CD14-positive monocyte (primary cell): ENCODE measurements at regions not wholly inside any gene's neighbourhood (a gene's known extent, or its start where the extent isn't known, plus 50 kb on each side); places are given as distances from the start of the nearest gene placed in this dataset.

Experiments
- DNase-seq, 3 donors: peaks; one replicate each; pipeline ENCODE4 v3.0.0-alpha.2; 2011 to 2022
- H2AFZ ChIP-seq: 2 replicates; pipeline ENCODE4 v1.6.0; 2012; ENCODE audit warnings: mild to moderate bottlenecking, low read depth, low read length, inconsistent platforms; ENCODE audit not compliant: insufficient read depth, poor library complexity, severe bottlenecking
- H3K27ac ChIP-seq, 2 donors: 1 replicate in 1 of 2; 2 replicates in 1 of 2; pipeline ENCODE4 v1.5.1; 2012 to 2013; ENCODE audit warnings: low read length in 2 of 2, control low read depth in 1 of 2, inconsistent platforms in 1 of 2, low read depth in 1 of 2, mild to moderate bottlenecking in 1 of 2
- H3K27me3 ChIP-seq, 2 donors: one replicate each; pipeline versions ENCODE4 v1.6.0 to v1.6.1; 2011 to 2013; ENCODE audit warnings: low read length in 2 of 2; ENCODE audit not compliant: control insufficient read depth in 2 of 2, insufficient read depth in 2 of 2
- H3K36me3 ChIP-seq, 2 donors: replicated peaks in 1 of 2; 1 replicate in 1 of 2; 2 replicates in 1 of 2; pipeline versions ENCODE4 v1.5.1 to v1.6.1; 2012 to 2013; ENCODE audit warnings: low read length in 2 of 2, control low read depth in 1 of 2, inconsistent platforms in 1 of 2, mild to moderate bottlenecking in 1 of 2; ENCODE audit not compliant: insufficient read depth in 2 of 2, control insufficient read depth in 1 of 2
- H3K4me1 ChIP-seq, 2 donors: 1 replicate in 1 of 2; 2 replicates in 1 of 2; pipeline versions ENCODE4 v1.5.1 to v1.6.1; 2012 to 2013; ENCODE audit warnings: low read length in 2 of 2, control low read depth in 1 of 2, inconsistent platforms in 1 of 2, mild to moderate bottlenecking in 1 of 2, moderate library complexity in 1 of 2; ENCODE audit not compliant: insufficient read depth in 2 of 2, control insufficient read depth in 1 of 2
- H3K4me2 ChIP-seq: replicated peaks from 2 replicates; pipeline ENCODE3; 2012; ENCODE audit warnings: low read length, moderate library complexity, mild to moderate bottlenecking; ENCODE audit not compliant: poor library complexity, severe bottlenecking; ENCODE audit errors: extremely low read depth
- H3K4me3 ChIP-seq, 3 experiments: fragments of 200-600 bp in 1 of 3; sonication (generic) in 1 of 3; replicated peaks in 1 of 3; 1 replicate in 2 of 3; 2 replicates in 1 of 3; pipeline ENCODE4 v1.5.1; 2011 to 2013; ENCODE audit warnings: low read length in 3 of 3, mild to moderate bottlenecking in 3 of 3, control low read depth in 2 of 3, low read depth in 2 of 3, inconsistent platforms in 1 of 3, moderate library complexity in 1 of 3
- H3K79me2 ChIP-seq: 2 replicates; pipeline ENCODE4 v1.6.0; 2012; ENCODE audit warnings: mild to moderate bottlenecking, control low read depth, inconsistent platforms, low read length, moderate library complexity; ENCODE audit not compliant: insufficient read depth
- H3K9ac ChIP-seq: 2 replicates; pipeline ENCODE4 v1.6.0; 2017; ENCODE audit warnings: low read length, mild to moderate bottlenecking; ENCODE audit not compliant: insufficient read depth, poor library complexity, severe bottlenecking
- H3K9me3 ChIP-seq, 2 donors: replicated peaks in 1 of 2; 1 replicate in 1 of 2; 2 replicates in 1 of 2; pipeline versions ENCODE4 v1.5.1 to v1.6.1; 2012 to 2013; ENCODE audit warnings: low read length in 2 of 2, control low read depth in 1 of 2; ENCODE audit not compliant: control insufficient read depth in 1 of 2, insufficient read depth in 1 of 2
- H4K20me1 ChIP-seq: 2 replicates; pipeline ENCODE4 v1.6.0; 2012; ENCODE audit warnings: mild to moderate bottlenecking, low read length, control low read depth, moderate library complexity; ENCODE audit not compliant: insufficient read depth
- H3K27ac Mint-ChIP-seq, 7 donors: one replicate each; pipeline ENCODE4 v1.8.0; 2020; ENCODE audit warnings: mild to moderate bottlenecking in 7 of 7, mixed read lengths in 7 of 7, moderate library complexity in 6 of 7, inconsistent platforms in 2 of 7
- H3K27me3 Mint-ChIP-seq, 3 donors: one replicate each; pipeline ENCODE4 v1.8.0; 2021 to 2022; ENCODE audit warnings: low read depth in 3 of 3, mild to moderate bottlenecking in 3 of 3, mixed read lengths in 3 of 3, moderate library complexity in 3 of 3, inconsistent platforms in 1 of 3
- H3K36me3 Mint-ChIP-seq, 2 donors: one replicate each; pipeline ENCODE4 v1.8.0; 2020; ENCODE audit warnings: mixed read lengths in 2 of 2, inconsistent platforms in 1 of 2, mild to moderate bottlenecking in 1 of 2
- H3K4me1 Mint-ChIP-seq: one replicate; pipeline ENCODE4 v1.8.0; 2020; ENCODE audit warnings: mild to moderate bottlenecking, mixed read lengths
- H3K4me3 Mint-ChIP-seq, 2 donors: one replicate each; pipeline ENCODE4 v1.8.0; 2020; ENCODE audit warnings: mild to moderate bottlenecking in 2 of 2, mixed read lengths in 2 of 2, moderate library complexity in 1 of 2
- H3K9me3 Mint-ChIP-seq, 7 donors: one replicate each; pipeline ENCODE4 v1.8.0; 2020 to 2022; ENCODE audit warnings: mixed read lengths in 7 of 7, mild to moderate bottlenecking in 6 of 7, moderate library complexity in 6 of 7, inconsistent platforms in 2 of 7
- WGBS: methylation state at CpG from one replicate; pipeline ENCODE4 v1.1.5; 2013; ENCODE audit warnings: missing lambda C conversion rate; ENCODE audit not compliant: insufficient coverage; 5-methylcytosine and 5-hydroxymethylcytosine counted together
- intact Hi-C, 2 donors: fragments of 100-400 bp; cut with micrococcal nuclease; formaldehyde crosslinking; loops; one replicate each; pipeline versions ENCODE4 v1.15.0 to v1.15.1; 2023
- TF ChIP-seq, protein P1 (sequence below): fragments of 200-600 bp; IDR thresholded peaks from one replicate; pipeline ENCODE4 v1.8.0; 2022; ENCODE audit warnings: antibody characterized with exemption, mild to moderate bottlenecking

DNA sequence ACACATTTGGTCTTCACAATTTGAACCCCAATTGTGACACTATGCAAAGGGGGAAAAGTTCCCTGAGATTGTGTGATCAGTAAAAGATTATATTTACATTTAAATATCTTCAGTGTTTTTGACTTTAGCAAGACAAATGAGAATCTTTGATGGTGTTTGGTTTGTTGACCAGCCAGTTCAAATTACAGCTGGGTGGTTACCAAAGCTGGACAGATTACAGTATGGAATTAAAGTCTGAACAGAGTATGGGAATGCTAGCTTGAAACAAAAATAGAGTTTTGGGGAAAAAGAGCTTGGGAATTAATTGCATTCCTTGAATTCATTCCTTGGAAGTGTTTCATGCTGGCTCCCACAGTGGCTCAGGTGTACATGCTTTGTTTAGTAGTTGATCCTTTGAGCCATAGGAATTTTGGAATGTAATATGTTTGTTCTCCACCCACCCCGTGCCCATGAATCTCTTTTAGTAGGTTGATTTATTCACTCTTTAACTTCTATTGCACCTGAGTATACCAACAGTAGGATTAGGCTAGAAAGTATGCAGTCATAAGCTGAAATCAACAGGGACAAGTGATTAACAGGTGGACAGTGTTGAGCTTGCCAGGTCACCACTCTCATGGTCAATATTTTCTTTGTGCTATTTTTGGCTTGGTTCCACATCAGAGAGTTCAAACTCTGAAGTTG, 81.1 kb upstream of the HELT start:
- H3K4me1 ChIP-seq, result no peaks in the 10 kb centered on the region
- no peak overlapping the region for H2AFZ ChIP-seq
- H3K4me3 Mint-ChIP-seq, result no peak overlapping the region
- H3K4me1 Mint-ChIP-seq, result no peaks in the 10 kb centered on the region
- no peak overlapping the region for H3K27ac Mint-ChIP-seq
- H3K27me3 Mint-ChIP-seq, result peaks cover 0 to 5% (median 3%) of the 10 kb centered on the region in 3 donors
- H3K36me3 ChIP-seq, result no peaks in the 10 kb centered on the region
- DNase-seq, result no peak
- no peak overlapping the region for H3K4me3 ChIP-seq
- intact Hi-C loops, result no loop called here
- no CpG with 5 or more reads among the region's 1 CpG for WGBS
- no peaks in the 10 kb centered on the region for H3K79me2 ChIP-seq
- H3K36me3 Mint-ChIP-seq, result no peaks in the 10 kb centered on the region
- no peak overlapping the region for H3K4me2 ChIP-seq
- H3K27me3 ChIP-seq, result no peaks in the 10 kb centered on the region
- no peaks in the 10 kb centered on the region for H3K9me3 ChIP-seq
- no peak overlapping the region for H3K9ac ChIP-seq
- TF ChIP-seq, protein P1, sequence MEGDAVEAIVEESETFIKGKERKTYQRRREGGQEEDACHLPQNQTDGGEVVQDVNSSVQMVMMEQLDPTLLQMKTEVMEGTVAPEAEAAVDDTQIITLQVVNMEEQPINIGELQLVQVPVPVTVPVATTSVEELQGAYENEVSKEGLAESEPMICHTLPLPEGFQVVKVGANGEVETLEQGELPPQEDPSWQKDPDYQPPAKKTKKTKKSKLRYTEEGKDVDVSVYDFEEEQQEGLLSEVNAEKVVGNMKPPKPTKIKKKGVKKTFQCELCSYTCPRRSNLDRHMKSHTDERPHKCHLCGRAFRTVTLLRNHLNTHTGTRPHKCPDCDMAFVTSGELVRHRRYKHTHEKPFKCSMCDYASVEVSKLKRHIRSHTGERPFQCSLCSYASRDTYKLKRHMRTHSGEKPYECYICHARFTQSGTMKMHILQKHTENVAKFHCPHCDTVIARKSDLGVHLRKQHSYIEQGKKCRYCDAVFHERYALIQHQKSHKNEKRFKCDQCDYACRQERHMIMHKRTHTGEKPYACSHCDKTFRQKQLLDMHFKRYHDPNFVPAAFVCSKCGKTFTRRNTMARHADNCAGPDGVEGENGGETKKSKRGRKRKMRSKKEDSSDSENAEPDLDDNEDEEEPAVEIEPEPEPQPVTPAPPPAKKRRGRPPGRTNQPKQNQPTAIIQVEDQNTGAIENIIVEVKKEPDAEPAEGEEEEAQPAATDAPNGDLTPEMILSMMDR, result no peak
- no peaks in the 10 kb centered on the region for H4K20me1 ChIP-seq
- no peak overlapping the region for H3K27ac ChIP-seq
- H3K9me3 Mint-ChIP-seq, result peaks cover 0 to 9% (median 0%) of the 10 kb centered on the region in 7 donors

DNA sequence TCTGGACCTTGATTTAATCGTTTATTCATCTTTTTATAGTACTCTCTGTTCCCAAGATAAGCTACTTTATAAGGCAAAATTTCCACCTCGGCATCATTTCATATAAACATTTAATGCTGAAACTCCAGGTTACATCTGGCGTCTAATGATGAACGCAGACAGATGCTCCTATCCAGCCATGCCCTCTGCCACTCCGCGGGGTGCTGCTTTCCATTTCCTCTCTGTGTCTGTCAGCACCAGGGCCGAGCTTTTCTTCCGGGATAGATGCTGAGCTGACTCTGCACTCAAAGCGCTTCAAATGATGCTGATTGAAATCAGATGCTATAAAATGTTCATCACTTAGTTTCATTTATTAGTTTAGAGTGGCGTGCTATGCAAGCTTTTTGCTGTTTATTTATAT, 80.5 kb upstream of the HELT start:
- H4K20me1 ChIP-seq, result no peaks in the 10 kb centered on the region
- TF ChIP-seq, protein P1, result no peak
- no peaks in the 10 kb centered on the region for H3K27me3 ChIP-seq
- H3K27ac Mint-ChIP-seq, result no peak overlapping the region
- H3K27ac ChIP-seq, result no peak overlapping the region
- 80% methylated on average over 8 of the region's 10 CpGs for whole genome bisulfite sequencing
- no peak overlapping the region for H3K4me3 Mint-ChIP-seq
- DNase-seq, result no peak
- no peaks in the 10 kb centered on the region for H3K79me2 ChIP-seq
- H3K4me3 ChIP-seq, result no peak overlapping the region
- no peaks in the 10 kb centered on the region for H3K4me1 ChIP-seq
- no peaks in the 10 kb centered on the region for H3K36me3 Mint-ChIP-seq
- peaks cover 0 to 9% (median 0%) of the 10 kb centered on the region in 7 donors for H3K9me3 Mint-ChIP-seq
- H3K4me1 Mint-ChIP-seq, result no peaks in the 10 kb centered on the region
- H3K9ac ChIP-seq, result no peak overlapping the region
- H2AFZ ChIP-seq, result no peak overlapping the region
- peaks cover 0 to 7% (median 1%) of the 10 kb centered on the region in 3 donors for H3K27me3 Mint-ChIP-seq
- H3K4me2 ChIP-seq, result no peak overlapping the region
- intact Hi-C loops, result no loop called here
- no peaks in the 10 kb centered on the region for H3K36me3 ChIP-seq
- H3K9me3 ChIP-seq, result no peaks in the 10 kb centered on the region
